ENCODE measurements at regions not wholly inside any gene's neighbourhood (a gene's known extent, or its start where the extent isn't known, plus 50 kb on each side); places are given as distances from the start of the nearest gene placed in this dataset.

DNA sequence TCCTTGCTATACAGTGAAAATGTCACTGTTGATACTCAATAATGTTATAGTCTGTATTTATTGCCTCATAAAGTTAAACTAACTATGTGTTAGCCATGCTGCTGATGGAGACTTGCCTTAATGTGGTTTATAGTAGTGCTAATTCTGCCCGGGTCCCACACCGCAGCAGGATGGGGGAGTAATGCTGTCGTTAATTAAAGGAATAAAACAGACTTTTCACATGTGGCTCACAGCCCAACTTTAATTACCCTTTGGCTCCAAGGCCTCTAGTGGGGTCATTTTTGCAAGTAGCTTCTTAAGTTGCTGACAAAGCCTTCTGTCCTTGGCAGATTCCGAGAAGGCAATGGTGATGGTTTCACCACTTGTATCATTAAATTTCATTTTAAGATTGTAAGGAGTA, 634.3 kb downstream of the TBC1D32 start:
- no peak overlapping the region for H4K91ac ChIP-seq (ENCODE audit: insufficient read length, low read depth, low read length)
- WGBS (ENCODE audit: extremely low coverage, insufficient read length, low lambda C conversion rate) = no CpG with 5 or more reads among the region's 4 CpGs
- Mint-ChIP-seq H3K4me1 (peaks cover 0 to 3% of the 10 kb centered on the region in 2 experiments; a peak in 2 of 4 replicates), H3K9me3 (no peaks in the 10 kb centered on the region), H3K36me3 (ENCODE audit: insufficient read depth in 1 of 3, low read depth in 3 of 3) (no peaks in the 10 kb centered on the region), H3K27me3 (ENCODE audit: low read depth) (peaks cover 1% of the 10 kb centered on the region), H3K27ac (no peak overlapping the region), H3K4me3 (no peak overlapping the region)
- no peaks in the 10 kb centered on the region for H4K20me1 ChIP-seq (ENCODE audit: control insufficient read depth, insufficient read depth, insufficient read length)
- H4K5ac ChIP-seq (ENCODE audit: insufficient read length, low read depth, low read length) = no peak overlapping the region
- H2BK120ac ChIP-seq (ENCODE audit: low read depth, low read length, poor library complexity, severe bottlenecking) = no peak overlapping the region
- no peak overlapping the region for H3K56ac ChIP-seq (ENCODE audit: insufficient read length, low read depth, low read length)
- no peak overlapping the region for H4K8ac ChIP-seq (replicated peaks; ENCODE audit: insufficient read length, low read depth, low read length)
- H2BK5ac ChIP-seq (ENCODE audit: insufficient read length, low read length) = no peak overlapping the region
- H3T11ph ChIP-seq (ENCODE audit: low read length) = no peak overlapping the region
- H3K4ac ChIP-seq (ENCODE audit: low read depth, low read length) = no peak overlapping the region
- no peak overlapping the region for H2AK5ac ChIP-seq (ENCODE audit: insufficient read length, low read length)
- no peaks in the 10 kb centered on the region for H3K9me3 ChIP-seq (ENCODE audit: control insufficient read depth, low read depth, low read length)
- no peak overlapping the region for H2BK15ac ChIP-seq (ENCODE audit: low read depth, low read length)
- H3K18ac ChIP-seq (ENCODE audit: insufficient read length, low read depth, low read length) = no peak overlapping the region
- H3K79me2 ChIP-seq (ENCODE audit: insufficient read depth, low read length) = no peaks in the 10 kb centered on the region
- H3K23ac ChIP-seq (ENCODE audit: insufficient read length, low read depth, low read length) = no peak overlapping the region
- no peak overlapping the region for H3K14ac ChIP-seq (ENCODE audit: insufficient read depth, low read length)
- no peaks in the 10 kb centered on the region for H3K79me1 ChIP-seq (ENCODE audit: insufficient read depth, low read depth, low read length, poor library complexity, severe bottlenecking)
- no peak for DNase-seq
- H2AFZ ChIP-seq (ENCODE audit: low read length) = no peak overlapping the region
- no peaks in the 10 kb centered on the region for H3K27me3 ChIP-seq (ENCODE audit: insufficient read depth, low read length)
- no peak overlapping the region for H3K9ac ChIP-seq (ENCODE audit: extremely low read depth, insufficient read length, low read length)
- no peaks in the 10 kb centered on the region for H3K4me1 ChIP-seq (ENCODE audit: insufficient read depth, low read length)
- no peak overlapping the region for H2BK20ac ChIP-seq (ENCODE audit: low read depth, low read length, poor library complexity, severe bottlenecking)
- no peak overlapping the region for H3K4me2 ChIP-seq (ENCODE audit: insufficient read depth, insufficient read length, low read length)
- no peak overlapping the region for H2BK12ac ChIP-seq (ENCODE audit: insufficient read length, low read depth, low read length)
- H3K27ac ChIP-seq (ENCODE audit: insufficient read length, low read depth, low read length) = no peak overlapping the region
- TF ChIP-seq, protein P1, sequence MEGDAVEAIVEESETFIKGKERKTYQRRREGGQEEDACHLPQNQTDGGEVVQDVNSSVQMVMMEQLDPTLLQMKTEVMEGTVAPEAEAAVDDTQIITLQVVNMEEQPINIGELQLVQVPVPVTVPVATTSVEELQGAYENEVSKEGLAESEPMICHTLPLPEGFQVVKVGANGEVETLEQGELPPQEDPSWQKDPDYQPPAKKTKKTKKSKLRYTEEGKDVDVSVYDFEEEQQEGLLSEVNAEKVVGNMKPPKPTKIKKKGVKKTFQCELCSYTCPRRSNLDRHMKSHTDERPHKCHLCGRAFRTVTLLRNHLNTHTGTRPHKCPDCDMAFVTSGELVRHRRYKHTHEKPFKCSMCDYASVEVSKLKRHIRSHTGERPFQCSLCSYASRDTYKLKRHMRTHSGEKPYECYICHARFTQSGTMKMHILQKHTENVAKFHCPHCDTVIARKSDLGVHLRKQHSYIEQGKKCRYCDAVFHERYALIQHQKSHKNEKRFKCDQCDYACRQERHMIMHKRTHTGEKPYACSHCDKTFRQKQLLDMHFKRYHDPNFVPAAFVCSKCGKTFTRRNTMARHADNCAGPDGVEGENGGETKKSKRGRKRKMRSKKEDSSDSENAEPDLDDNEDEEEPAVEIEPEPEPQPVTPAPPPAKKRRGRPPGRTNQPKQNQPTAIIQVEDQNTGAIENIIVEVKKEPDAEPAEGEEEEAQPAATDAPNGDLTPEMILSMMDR (conservative IDR thresholded peaks at IDR 0.05) = no peak
- H3K23me2 ChIP-seq (ENCODE audit: insufficient read length, low read depth, low read length, poor library complexity, severe bottlenecking) = no peaks in the 10 kb centered on the region

Data from H9 (cell line).